Activated CD8-positive, alpha-beta T cell treated with anti-CD3 and anti-CD28 coated beads for 36 hours (primary cell): ENCODE measurements at regions not wholly inside any gene's neighbourhood (a gene's known extent, or its start where the extent isn't known, plus 50 kb on each side); places are given as distances from the start of the nearest gene placed in this dataset.
"Not testable (repeated sequence)": the region's sequence is repeated elsewhere in the genome, so short reads cannot be mapped to it uniquely, and the experiment has no call there.

Experiments used
- ATAC-seq: fragments of 200-7000 bp; cut with Tn5 transposase; one replicate; pipeline ENCODE4 v1.10.0; 2021; ENCODE audit warnings: mild to moderate bottlenecking, moderate library complexity
- CTCF ChIA-PET: fragments of 350-600 bp; sonication (Branson Sonifier 250); formaldehyde crosslinking; loops from one replicate; lab custom pipeline; 2021; ENCODE audit warnings: antibody characterized with exemption; lab: Charles Lee
- POLR2A ChIA-PET: fragments of 350-600 bp; sonication (Branson Sonifier 250); formaldehyde crosslinking; loops from one replicate; lab custom pipeline; 2021; ENCODE audit warnings: antibody characterized with exemption; lab: Charles Lee
- DNase-seq: peaks from one replicate; pipeline ENCODE4 v3.0.0-alpha.2; 2020
- H3K27ac Mint-ChIP-seq: one replicate; pipeline ENCODE4 v1.8.0; 2021; ENCODE audit warnings: mild to moderate bottlenecking, mixed read lengths
- H3K27me3 Mint-ChIP-seq: one replicate; pipeline ENCODE4 v1.8.0; 2021; ENCODE audit warnings: mixed read lengths
- H3K36me3 Mint-ChIP-seq: one replicate; pipeline ENCODE4 v1.8.0; 2021; ENCODE audit warnings: low read depth, mixed read lengths
- H3K4me1 Mint-ChIP-seq: one replicate; pipeline ENCODE4 v1.8.0; 2021; ENCODE audit warnings: low read depth, mixed read lengths
- H3K4me3 Mint-ChIP-seq: one replicate; pipeline ENCODE4 v1.8.0; 2021; ENCODE audit warnings: mild to moderate bottlenecking, moderate library complexity, mixed read lengths
- H3K9me3 Mint-ChIP-seq: one replicate; pipeline ENCODE4 v1.8.0; 2021; ENCODE audit warnings: mixed read lengths
- CTCF ChIP-seq: fragments of 200-600 bp; IDR thresholded peaks from one replicate; pipeline ENCODE4 v1.8.0; 2022; ENCODE audit warnings: antibody characterized with exemption, mild to moderate bottlenecking
- intact Hi-C: fragments of 100-400 bp; cut with micrococcal nuclease; formaldehyde crosslinking; loops from one replicate; pipeline ENCODE4 v1.10.0; 2022

GRCh38 chr1:215406927-215407326 lies 160.2 kb upstream of the KCTD3 start:
- Mint-ChIP-seq H3K4me3 (no peak overlapping the region), H3K9me3 (no peaks in the 10 kb centered on the region), H3K27me3 (no peaks in the 10 kb centered on the region), H3K27ac (no peak overlapping the region), H3K4me1 (no peaks in the 10 kb centered on the region), H3K36me3 (no peaks in the 10 kb centered on the region)
- intact Hi-C loops = no loop called here
- POLR2A ChIA-PET = no interaction called here
- TF ChIP-seq CTCF = no peak
- CTCF ChIA-PET = no interaction called here
- ATAC-seq (no peak), DNase-seq (no peak)

- Mint-ChIP-seq H3K4me1 (no peaks in the 10 kb centered on the region), H3K36me3 (no peaks in the 10 kb centered on the region), H3K27me3 (no peaks in the 10 kb centered on the region), H3K9me3 (no peaks in the 10 kb centered on the region), H3K27ac (no peak overlapping the region), H3K4me3 (no peak overlapping the region)
- CTCF ChIA-PET = no interaction called here
- no peak for ATAC-seq
- POLR2A ChIA-PET = no interaction called here
- TF ChIP-seq CTCF = no peak
- DNase-seq = no peak
- intact Hi-C loops = no loop called here
These were observed 159.5 kb upstream of the KCTD3 start for GRCh38 chr1:215407575-215407974.

- ATAC-seq, intact Hi-C loops, POLR2A ChIA-PET, H3K4me1 Mint-ChIP-seq, CTCF ChIA-PET, H3K27me3 Mint-ChIP-seq, DNase-seq, H3K36me3 Mint-ChIP-seq, H3K9me3 Mint-ChIP-seq, H3K27ac Mint-ChIP-seq, H3K4me3 Mint-ChIP-seq: not testable (repeated sequence)
These were observed 157.6 kb upstream of the KCTD3 start for GRCh38 chr1:215409546-215409945.

- intact Hi-C loops, ATAC-seq, DNase-seq, H3K27ac Mint-ChIP-seq, H3K9me3 Mint-ChIP-seq, H3K4me1 Mint-ChIP-seq, POLR2A ChIA-PET, H3K4me3 Mint-ChIP-seq, H3K27me3 Mint-ChIP-seq, CTCF ChIA-PET, H3K36me3 Mint-ChIP-seq: not testable (repeated sequence)
These were observed 151.6 kb upstream of the KCTD3 start for GRCh38 chr1:215415521-215415920.

- no peaks in the 10 kb centered on the region for H3K36me3 Mint-ChIP-seq
These were observed 150.6 kb upstream of the KCTD3 start for GRCh38 chr1:215416497-215416896.

GRCh38 chr1:215417122-215417521 lies 150.0 kb upstream of the KCTD3 start:
- Mint-ChIP-seq H3K36me3 (no peaks in the 10 kb centered on the region), H3K9me3 (no peaks in the 10 kb centered on the region), H3K27me3 (no peaks in the 10 kb centered on the region), H3K4me3 (no peak overlapping the region), H3K4me1 (no peaks in the 10 kb centered on the region), H3K27ac (no peak overlapping the region)
- POLR2A ChIA-PET = no interaction called here
- no peak for TF ChIP-seq CTCF
- intact Hi-C loops = no loop called here
- CTCF ChIA-PET = no interaction called here
- DNase-seq = no peak
- ATAC-seq = no peak

More at GRCh38 chr1:215416497-215416896, 150.6 kb upstream of the KCTD3 start:
- DNase-seq = no peak
- ChIA-PET CTCF (no interaction called here), POLR2A (no interaction called here)
- Mint-ChIP-seq H3K4me3 (no peak overlapping the region), H3K27me3 (no peaks in the 10 kb centered on the region), H3K4me1 (no peaks in the 10 kb centered on the region), H3K27ac (no peak overlapping the region), H3K9me3 (no peaks in the 10 kb centered on the region)
- intact Hi-C loops = no loop called here
- no peak for ATAC-seq
- no peak for TF ChIP-seq CTCF
